HG03108 (cell line): ENCODE measurements at regions not wholly inside any gene's neighbourhood (a gene's known extent, or its start where the extent isn't known, plus 50 kb on each side); places are given as distances from the start of the nearest gene placed in this dataset.

Experiments
- ATAC-seq: cut with Tn5 transposase; IDR thresholded peaks from one replicate; pipeline ENCODE4 v1.9.1; 2021; ENCODE audit warnings: moderate library complexity; ENCODE audit not compliant: unreplicated experiment

GRCh38 chr1:175894581-175894980 is 151.2 kb upstream of the TNR start:
- ATAC-seq: no peak

- ATAC-seq: no peak
These were observed 149.8 kb upstream of the TNR start for GRCh38 chr1:175893192-175893591.

DNA sequence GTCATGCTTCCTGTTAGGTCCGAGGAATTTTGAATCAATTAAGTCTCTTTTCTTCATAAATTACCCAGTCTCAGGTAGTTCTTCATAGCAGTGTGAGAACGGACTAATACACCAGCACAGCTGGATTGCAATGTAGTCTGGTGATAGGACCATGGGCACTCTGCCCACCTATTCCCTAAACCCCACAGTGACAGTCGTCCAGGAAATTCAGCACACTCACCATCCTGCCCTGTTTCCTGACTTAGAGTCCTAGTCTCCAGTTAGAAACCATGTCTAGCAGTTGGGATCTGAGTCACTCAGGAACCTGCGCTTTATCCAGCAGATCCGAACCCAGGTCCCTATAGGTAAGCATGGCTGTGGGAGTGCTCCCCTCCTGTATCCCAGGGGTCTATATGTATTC is 149.3 kb upstream of the TNR start:
- ATAC-seq: no peak

DNA sequence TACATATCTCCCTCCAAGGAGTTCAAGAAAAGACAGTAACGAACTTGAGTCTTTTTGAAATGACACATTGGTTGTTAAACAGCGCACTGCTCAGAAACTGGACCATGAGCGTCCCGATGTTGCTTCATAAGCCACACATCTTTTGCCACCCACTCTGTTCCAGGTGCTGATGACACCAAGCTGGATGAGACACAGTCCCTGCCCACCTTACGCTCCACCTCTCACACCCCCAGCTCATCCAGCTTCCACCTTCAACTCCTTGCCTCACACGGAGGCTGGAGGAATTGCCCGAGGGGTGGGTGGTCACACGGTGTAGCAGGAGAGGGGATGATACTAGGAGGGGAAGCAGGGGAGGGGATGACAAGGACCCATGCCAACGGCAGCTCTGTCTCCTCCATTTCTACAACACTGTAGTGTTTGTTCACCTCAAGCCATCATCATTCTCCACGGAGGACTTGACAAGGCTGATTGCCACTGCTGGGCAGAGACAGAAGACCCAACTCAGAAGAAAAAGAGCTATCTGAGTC is 148.5 kb upstream of the TNR start:
- no peak for ATAC-seq

- no peak for ATAC-seq
These were observed 147.6 kb upstream of the TNR start for GRCh38 chr1:175890958-175891357.

DNA sequence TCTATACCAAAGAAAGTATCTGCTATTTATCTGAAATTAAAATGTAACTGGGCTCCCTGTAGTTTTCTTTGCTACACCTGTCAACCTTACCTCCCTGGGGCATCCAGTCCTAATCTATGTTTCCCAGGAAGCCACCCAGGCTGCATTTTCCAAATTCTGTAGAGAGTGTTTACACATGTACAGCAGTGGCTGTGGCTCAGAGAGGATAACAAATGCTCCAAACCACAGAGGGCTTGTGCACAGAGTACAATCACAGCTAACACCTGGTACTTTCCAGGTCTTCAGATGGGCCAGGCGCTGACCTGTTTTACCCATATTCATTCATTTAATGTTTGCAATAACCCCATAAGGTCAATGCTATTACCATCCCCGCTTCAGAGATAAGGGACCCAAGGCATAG is 146.5 kb upstream of the TNR start:
- no peak for ATAC-seq

- no peak for ATAC-seq
These were observed 145.6 kb upstream of the TNR start for GRCh38 chr1:175888996-175889395.

DNA sequence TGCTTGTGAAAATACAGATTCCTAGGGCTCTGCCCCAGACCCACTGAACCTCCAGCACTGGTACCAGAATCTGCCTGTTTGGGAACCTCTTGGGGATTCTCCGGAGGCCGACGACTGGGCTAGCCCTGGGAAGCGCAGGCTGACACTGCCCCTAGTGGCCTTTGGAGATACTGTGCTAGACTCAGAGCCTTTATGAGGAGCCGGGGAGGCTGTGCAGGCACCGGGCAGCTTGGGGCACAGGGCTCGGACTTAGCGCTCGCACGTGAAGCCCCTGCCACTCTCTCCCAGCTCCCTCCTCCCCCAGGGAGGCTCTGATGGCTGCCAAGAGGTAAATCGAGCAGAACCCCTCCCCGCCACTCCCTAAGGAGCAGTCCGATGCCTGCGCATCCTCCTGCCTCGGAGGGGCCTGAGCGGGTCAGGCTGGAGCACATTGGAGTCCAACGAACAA is 144.6 kb upstream of the TNR start:
- peak; percentile 58 for ATAC-seq

- ATAC-seq: no peak
These were observed 144.1 kb upstream of the TNR start for GRCh38 chr1:175887521-175887920.

DNA sequence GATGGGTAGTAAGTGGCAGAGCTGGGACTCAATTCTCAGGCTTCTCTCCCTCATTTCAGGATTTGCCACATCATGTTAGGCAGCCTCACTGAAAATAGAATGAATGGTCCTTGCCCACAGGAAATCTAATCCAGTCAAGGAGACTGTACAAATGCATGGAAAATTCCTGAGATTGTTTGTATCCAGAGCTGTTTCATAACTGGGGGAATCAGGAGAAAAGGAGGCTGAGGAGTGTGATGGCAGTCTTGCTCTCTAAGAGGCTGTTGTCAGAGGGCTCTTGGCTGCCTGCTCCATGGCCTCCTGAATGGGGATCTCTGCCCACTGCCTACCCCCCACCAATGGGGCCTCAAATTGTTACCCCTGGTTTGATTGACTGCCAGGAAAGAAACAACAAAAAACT is 141.9 kb upstream of the TNR start:
- ATAC-seq: no peak

GRCh38 chr1:175884369-175884768 is 141.0 kb upstream of the TNR start:
- ATAC-seq: no peak

- no peak for ATAC-seq
These were observed 138.8 kb upstream of the TNR start for GRCh38 chr1:175882192-175882591.

- no peak for ATAC-seq
These were observed 138.0 kb upstream of the TNR start for GRCh38 chr1:175881246-175881976.

DNA sequence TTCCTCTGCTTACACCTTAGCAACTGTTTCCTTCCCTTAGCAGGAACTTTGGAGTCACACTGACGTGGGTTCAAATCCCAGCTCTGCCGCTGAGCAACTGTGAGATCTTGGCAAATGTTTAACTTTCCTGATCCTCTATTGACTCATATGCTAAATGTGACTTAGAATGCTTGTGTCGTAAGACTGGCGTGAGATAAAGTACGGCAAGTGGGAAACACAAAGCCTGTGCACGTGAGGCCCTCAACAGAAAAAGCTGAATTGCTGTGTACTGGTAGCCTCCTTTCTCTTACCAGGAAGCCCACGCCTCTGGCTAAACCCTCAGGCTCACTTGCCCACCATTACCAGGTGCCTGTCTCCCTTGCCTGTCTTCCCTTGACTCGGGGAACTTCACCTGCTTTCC is 135.4 kb upstream of the TNR start:
- no peak for ATAC-seq

- ATAC-seq: no peak
These were observed 134.7 kb upstream of the TNR start for GRCh38 chr1:175877939-175878737.

GRCh38 chr1:175875556-175875955 is 132.2 kb upstream of the TNR start:
- no peak for ATAC-seq

DNA sequence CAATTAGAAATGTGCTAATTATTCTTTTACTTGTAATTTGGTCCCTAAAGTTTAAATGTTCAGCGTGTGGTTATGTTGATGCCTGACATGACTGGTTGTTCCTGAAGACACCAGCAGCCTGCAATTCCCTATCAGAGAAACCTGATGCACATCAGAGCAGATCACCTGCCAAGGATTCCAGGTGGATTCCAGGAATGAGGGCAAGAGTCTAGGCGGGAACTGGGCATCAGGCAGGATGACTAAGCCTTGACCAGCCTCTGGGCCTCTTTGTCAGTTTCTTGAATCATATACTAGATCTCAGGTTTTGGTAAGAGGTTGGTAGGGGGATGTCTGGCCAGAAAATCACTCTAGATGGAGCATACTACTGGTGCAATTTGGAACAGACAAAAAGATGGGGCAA is 130.7 kb upstream of the TNR start:
- no peak for ATAC-seq

- peak; percentile 74 for ATAC-seq
These were observed 130.0 kb upstream of the TNR start for GRCh38 chr1:175873290-175873935.

- no peak for ATAC-seq
These were observed 129.2 kb upstream of the TNR start for GRCh38 chr1:175872588-175872987.

DNA sequence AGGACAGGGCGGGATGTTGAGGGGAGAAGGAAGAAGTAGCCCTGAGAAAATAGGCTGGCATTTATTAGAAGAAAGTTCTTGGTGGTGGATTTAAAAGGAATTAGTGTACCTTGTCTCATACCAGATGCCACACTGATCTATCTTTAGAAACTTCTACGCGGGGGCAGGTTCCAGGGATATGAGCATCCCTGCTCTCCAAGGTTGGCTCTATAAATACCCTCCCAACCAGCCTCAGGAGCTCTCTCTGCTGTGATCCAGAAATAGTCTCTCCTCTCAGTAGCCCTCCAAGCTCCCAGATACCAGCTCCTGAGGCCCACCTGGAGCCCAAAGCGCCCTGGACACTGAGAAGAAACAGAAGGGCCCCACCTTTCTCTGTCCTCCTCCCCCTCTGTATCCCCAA is 128.3 kb upstream of the TNR start:
- no peak for ATAC-seq

DNA sequence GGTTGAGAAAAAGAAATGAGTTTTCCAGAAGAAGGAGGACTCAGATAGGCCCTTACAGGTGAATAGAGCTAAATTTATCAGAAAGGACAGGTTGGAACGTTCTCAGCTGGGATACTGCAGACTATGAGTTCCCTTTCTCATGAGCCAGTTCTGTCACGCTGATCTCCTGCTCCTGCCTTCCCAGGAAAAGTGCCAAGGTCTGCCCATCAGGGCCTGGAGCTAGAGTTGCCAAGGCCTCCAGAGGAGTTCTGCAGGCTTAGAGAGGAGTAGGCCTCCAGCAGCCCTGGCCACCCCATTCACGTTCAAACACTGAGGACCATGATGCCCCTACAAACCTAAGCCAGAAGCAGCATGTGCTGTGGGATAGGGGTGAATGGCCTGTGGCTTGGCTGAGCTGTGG is 126.8 kb upstream of the TNR start:
- ATAC-seq: no peak

DNA sequence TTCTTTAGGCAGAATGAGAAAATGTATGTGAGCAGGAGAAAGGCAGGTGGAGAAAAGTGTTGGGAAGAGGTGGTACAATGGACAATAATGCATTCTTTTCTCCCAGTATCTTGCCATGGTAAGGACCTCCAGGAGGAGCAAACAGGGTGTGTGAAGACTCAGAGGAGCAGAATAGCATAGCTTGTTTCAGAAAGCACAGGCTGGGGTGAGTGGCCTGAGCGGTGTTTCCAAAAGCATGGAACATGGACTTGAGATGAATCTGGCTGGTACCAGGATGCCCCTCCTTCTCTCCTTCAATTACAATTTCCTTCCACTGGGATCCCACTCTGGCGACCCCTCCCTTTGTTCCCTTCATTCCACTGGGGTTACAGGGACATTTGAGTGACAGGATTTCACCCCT is 123.4 kb upstream of the TNR start:
- ATAC-seq: no peak
